NB4 (cell line): ENCODE measurements at regions not wholly inside any gene's neighbourhood (a gene's known extent, or its start where the extent isn't known, plus 50 kb on each side); places are given as distances from the start of the nearest gene placed in this dataset.

Experiments used
- DNase-seq: peaks from one replicate; pipeline ENCODE4 v3.0.0; 2010; ENCODE audit warnings: low read depth
- H3K4me3 ChIP-seq: one replicate; pipeline ENCODE4 v1.5.1; 2011; ENCODE audit warnings: mild to moderate bottlenecking, low read depth, low read length, moderate library complexity
- MYC ChIP-seq: IDR thresholded peaks from 2 replicates; pipeline ENCODE4 v1.6.1; 2011; ENCODE audit warnings: low read depth, low read length
- POLR2A ChIP-seq: IDR thresholded peaks from 2 replicates; pipeline ENCODE4 v1.6.1; 2011; ENCODE audit warnings: mild to moderate bottlenecking; ENCODE audit not compliant: insufficient read length; ENCODE audit errors: extremely low read depth
- TF ChIP-seq, protein P1 (sequence below): IDR thresholded peaks from one replicate; pipeline ENCODE4 v1.5.1; 2012; ENCODE audit warnings: low read depth, low read length
- TF ChIP-seq, protein P2 (sequence below): IDR thresholded peaks from 2 replicates; pipeline ENCODE4 v1.6.1; 2011; ENCODE audit warnings: low read depth, low read length

DNA sequence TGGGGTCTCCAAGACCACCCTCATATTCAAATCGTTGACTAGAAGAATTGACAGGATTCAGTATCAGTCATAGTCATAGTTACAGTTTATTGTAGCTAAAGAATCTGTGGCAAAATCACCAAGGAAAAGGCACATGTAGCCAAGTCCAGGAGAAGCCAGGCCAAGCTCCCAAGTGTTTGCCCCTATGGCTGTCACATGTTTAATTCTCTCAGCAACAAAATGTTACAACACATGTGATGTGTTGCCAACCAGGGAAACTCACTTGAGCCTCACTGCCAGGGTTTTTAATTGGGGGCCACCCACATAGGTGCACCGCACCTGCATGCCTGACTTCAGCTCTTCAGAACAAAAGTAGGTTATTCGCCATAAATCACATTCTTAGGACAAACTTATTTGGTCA, 1030.9 kb upstream of the CELF2 start:
- H3K4me3 ChIP-seq = no peak overlapping the region
- TF ChIP-seq MYC (no peak), POLR2A (no peak)
- TF ChIP-seq, protein P1, sequence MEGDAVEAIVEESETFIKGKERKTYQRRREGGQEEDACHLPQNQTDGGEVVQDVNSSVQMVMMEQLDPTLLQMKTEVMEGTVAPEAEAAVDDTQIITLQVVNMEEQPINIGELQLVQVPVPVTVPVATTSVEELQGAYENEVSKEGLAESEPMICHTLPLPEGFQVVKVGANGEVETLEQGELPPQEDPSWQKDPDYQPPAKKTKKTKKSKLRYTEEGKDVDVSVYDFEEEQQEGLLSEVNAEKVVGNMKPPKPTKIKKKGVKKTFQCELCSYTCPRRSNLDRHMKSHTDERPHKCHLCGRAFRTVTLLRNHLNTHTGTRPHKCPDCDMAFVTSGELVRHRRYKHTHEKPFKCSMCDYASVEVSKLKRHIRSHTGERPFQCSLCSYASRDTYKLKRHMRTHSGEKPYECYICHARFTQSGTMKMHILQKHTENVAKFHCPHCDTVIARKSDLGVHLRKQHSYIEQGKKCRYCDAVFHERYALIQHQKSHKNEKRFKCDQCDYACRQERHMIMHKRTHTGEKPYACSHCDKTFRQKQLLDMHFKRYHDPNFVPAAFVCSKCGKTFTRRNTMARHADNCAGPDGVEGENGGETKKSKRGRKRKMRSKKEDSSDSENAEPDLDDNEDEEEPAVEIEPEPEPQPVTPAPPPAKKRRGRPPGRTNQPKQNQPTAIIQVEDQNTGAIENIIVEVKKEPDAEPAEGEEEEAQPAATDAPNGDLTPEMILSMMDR = no peak
- TF ChIP-seq, protein P2, sequence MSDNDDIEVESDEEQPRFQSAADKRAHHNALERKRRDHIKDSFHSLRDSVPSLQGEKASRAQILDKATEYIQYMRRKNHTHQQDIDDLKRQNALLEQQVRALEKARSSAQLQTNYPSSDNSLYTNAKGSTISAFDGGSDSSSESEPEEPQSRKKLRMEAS = no peak
- no peak for DNase-seq

DNA sequence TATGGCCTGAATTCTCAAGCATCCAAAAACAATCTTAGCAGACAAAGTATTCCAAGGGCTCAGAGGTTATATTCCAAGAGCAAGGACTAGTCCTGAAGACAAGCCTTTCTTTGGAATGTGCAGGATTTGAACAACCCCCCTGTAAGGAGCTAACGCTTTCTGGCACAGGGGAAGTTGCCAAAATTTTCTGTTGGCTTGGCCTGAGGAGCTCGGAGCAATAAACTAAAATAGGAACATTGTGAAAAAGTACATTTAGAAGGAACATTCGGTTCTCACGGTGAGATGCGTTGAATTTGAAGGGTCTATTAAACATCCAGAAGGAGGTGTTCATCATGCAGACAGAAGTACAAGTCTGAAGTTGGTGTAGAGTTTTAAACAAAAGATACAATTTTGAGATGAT, 1030.5 kb upstream of the CELF2 start:
- TF ChIP-seq POLR2A (no peak), MYC (no peak)
- TF ChIP-seq, protein P2 = no peak
- TF ChIP-seq, protein P1 = no peak
- no peak overlapping the region for H3K4me3 ChIP-seq
- DNase-seq = no peak

DNA sequence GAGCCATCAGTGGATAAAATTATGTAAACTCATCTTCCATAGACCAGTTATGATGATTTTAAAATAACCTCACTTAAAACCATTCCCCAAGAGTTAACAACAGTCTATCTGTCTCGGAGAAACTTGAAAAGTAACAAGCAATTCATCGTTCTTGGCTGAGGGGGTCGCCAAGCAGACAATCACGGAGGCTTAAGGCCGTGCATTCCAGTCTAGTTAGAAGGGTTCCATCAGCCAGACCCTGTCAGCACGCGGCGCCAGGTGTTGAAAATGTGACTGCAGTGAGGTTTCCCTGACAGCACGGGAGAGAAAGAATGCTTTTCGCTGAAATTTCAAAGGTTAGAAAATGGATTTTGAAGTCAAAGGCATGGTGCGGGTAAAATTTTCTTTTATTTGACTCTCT, 1025.0 kb upstream of the CELF2 start:
- TF ChIP-seq, protein P2 = no peak
- TF ChIP-seq, protein P1 = no peak
- TF ChIP-seq MYC (no peak), POLR2A (no peak)
- no peak for DNase-seq
- H3K4me3 ChIP-seq = no peak overlapping the region

DNA sequence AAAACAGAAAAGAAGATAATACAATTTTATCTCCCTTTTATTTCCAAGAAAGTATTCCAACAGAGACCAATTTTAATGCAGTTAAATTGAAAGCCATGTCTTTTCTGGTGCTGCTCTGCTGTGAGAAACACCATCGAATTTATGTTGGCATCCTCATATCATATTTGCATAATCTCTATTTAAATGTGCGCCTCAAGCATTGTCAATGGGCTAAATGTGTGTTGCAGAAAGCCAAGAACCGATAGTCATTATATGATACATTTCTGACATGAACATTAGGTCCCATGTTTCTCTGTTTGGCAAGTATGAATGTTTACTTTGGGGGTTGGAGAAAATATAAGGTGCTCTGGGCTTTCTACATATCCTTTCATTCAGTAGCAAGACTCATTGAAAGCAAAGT, 1023.5 kb upstream of the CELF2 start:
- H3K4me3 ChIP-seq = no peak overlapping the region
- DNase-seq = no peak
- TF ChIP-seq, protein P1 = no peak
- no peak for TF ChIP-seq MYC
- TF ChIP-seq, protein P2 = no peak
- no peak for TF ChIP-seq POLR2A

DNA sequence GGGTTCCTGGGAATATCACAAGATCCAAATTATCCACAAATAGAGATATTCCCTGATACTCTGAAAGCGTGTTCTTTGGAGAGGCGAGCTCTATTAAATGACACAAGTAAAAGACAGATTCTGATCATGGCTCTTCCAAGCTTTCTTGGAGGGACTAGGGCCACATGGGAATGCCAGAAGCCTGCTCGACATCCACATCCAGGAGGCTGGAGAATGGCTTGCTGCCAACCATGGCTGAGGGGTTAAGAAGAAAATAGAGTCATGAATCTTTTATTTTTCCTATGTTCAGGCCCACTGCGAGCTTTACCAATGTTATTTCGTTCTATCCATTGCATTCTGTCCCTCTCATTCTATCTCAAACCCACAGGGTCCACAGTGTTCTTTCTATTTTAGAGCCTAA, 1018.0 kb upstream of the CELF2 start:
- no peak for TF ChIP-seq POLR2A
- TF ChIP-seq, protein P2 = no peak
- TF ChIP-seq, protein P1 = no peak
- DNase-seq = no peak
- H3K4me3 ChIP-seq = no peak overlapping the region

DNA sequence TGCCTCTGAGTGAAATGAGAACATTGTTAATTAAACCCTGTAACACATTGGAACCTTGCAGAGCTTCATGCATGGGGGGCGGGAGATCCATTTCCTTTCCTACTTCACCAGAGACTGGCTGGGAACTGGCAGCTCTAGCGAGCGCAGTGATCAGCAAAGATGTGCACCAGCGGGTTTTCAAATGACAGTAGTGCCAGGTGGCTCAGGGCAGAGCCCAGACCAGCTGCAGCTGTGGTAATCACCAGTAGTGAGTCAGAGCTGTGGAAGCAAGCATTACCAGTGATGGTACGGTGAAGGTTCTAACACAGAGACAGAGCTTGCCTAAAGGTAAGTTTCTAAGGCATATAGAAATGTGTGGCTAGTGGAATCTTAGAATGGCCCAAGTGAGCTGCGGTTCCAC, 1009.7 kb upstream of the CELF2 start:
- H3K4me3 ChIP-seq = no peak overlapping the region
- TF ChIP-seq, protein P2 = no peak
- TF ChIP-seq POLR2A (no peak), MYC (no peak)
- TF ChIP-seq, protein P1 = no peak
- no peak for DNase-seq
